Type B pancreatic cell (in vitro differentiated cells): ENCODE measurements at regions not wholly inside any gene's neighbourhood (a gene's known extent, or its start where the extent isn't known, plus 50 kb on each side); places are given as distances from the start of the nearest gene placed in this dataset.
A peak's percentile ranks its signal among the peaks of the same experiment; 100 is the strongest.

Source experiments
- DNase-seq: peaks from one replicate; pipeline ENCODE4 v3.0.0; 2021; ENCODE audit warnings: mixed read lengths; ENCODE audit not compliant: unreplicated experiment; ENCODE audit errors: extremely low spot score
- H3K27ac Mint-ChIP-seq: 2 replicates; pipeline ENCODE4 v1.8.0; 2021; ENCODE audit warnings: mild to moderate bottlenecking, mixed read lengths
- H3K27me3 Mint-ChIP-seq: 2 replicates; pipeline ENCODE4 v1.8.0; 2021; ENCODE audit warnings: mixed read lengths
- H3K36me3 Mint-ChIP-seq: 2 replicates; pipeline ENCODE4 v1.8.0; 2021; ENCODE audit warnings: mixed read lengths
- H3K4me1 Mint-ChIP-seq: one replicate; pipeline ENCODE4 v1.8.0; 2021; ENCODE audit warnings: mixed read lengths; ENCODE audit not compliant: unreplicated experiment
- H3K4me3 Mint-ChIP-seq: 2 replicates; pipeline ENCODE4 v1.8.0; 2021; ENCODE audit warnings: mild to moderate bottlenecking, mixed read lengths
- H3K9me3 Mint-ChIP-seq: 2 replicates; pipeline ENCODE4 v1.8.0; 2021; ENCODE audit warnings: mixed read lengths
- CTCF ChIP-seq: fragments of 200-600 bp; sonication (generic); conservative IDR thresholded peaks from 2 replicates; pipeline ENCODE4 v1.5.0; 2021; ENCODE audit warnings: antibody characterized with exemption, mild to moderate bottlenecking

GRCh38 chr16:64060631-64061030 lies 1061.2 kb downstream of the CDH11 start:
- TF ChIP-seq CTCF: no peak
- Mint-ChIP-seq H3K36me3 (no peaks in the 10 kb centered on the region), H3K27me3 (no peaks in the 10 kb centered on the region), H3K4me1 (no peaks in the 10 kb centered on the region), H3K4me3 (no peak overlapping the region), H3K9me3 (no peaks in the 10 kb centered on the region), H3K27ac (no peak overlapping the region)
- DNase-seq: no peak

- Mint-ChIP-seq H3K27ac (no peak overlapping the region), H3K36me3 (no peaks in the 10 kb centered on the region), H3K4me1 (no peaks in the 10 kb centered on the region), H3K4me3 (no peak overlapping the region), H3K27me3 (no peaks in the 10 kb centered on the region), H3K9me3 (no peaks in the 10 kb centered on the region)
- no peak for DNase-seq
- TF ChIP-seq CTCF: no peak
Observed at GRCh38 chr16:64058685-64059084, 1063.2 kb downstream of the CDH11 start.

GRCh38 chr16:64051824-64052223 lies 1070.0 kb downstream of the CDH11 start:
- DNase-seq: no peak
- peak; percentile 69 for TF ChIP-seq CTCF
- Mint-ChIP-seq H3K36me3 (peaks cover 3% of the 10 kb centered on the region), H3K9me3 (peaks cover 11% of the 10 kb centered on the region), H3K27ac (no peak overlapping the region), H3K4me3 (no peak overlapping the region), H3K27me3 (peaks cover 5% of the 10 kb centered on the region), H3K4me1 (no peaks in the 10 kb centered on the region)

- Mint-ChIP-seq H3K9me3 (peaks cover 5% of the 10 kb centered on the region), H3K4me1 (no peaks in the 10 kb centered on the region), H3K27ac (no peak overlapping the region), H3K27me3 (no peaks in the 10 kb centered on the region), H3K4me3 (no peak overlapping the region), H3K36me3 (peaks cover 3% of the 10 kb centered on the region)
- DNase-seq: no peak
- no peak for TF ChIP-seq CTCF
Observed at GRCh38 chr16:64047878-64048277, 1074.0 kb downstream of the CDH11 start.

- Mint-ChIP-seq H3K9me3 (peaks cover 5% of the 10 kb centered on the region), H3K27ac (no peak overlapping the region), H3K4me3 (no peak overlapping the region), H3K36me3 (peaks cover 3% of the 10 kb centered on the region), H3K4me1 (no peaks in the 10 kb centered on the region), H3K27me3 (no peaks in the 10 kb centered on the region)
- DNase-seq: no peak
- TF ChIP-seq CTCF: no peak
Observed at GRCh38 chr16:64047207-64047606, 1074.7 kb downstream of the CDH11 start.

- H3K27me3 Mint-ChIP-seq: no peaks in the 10 kb centered on the region
- TF ChIP-seq CTCF: no peak
- H3K9me3 Mint-ChIP-seq: no peaks in the 10 kb centered on the region
- H3K4me3 Mint-ChIP-seq: no peak overlapping the region
- H3K27ac Mint-ChIP-seq: no peak overlapping the region
- no peak for DNase-seq
- H3K36me3 Mint-ChIP-seq: no peaks in the 10 kb centered on the region
- no peaks in the 10 kb centered on the region for H3K4me1 Mint-ChIP-seq
Observed at GRCh38 chr16:64035337-64035736, 1086.5 kb downstream of the CDH11 start.
